PC-9 (cell line): ENCODE measurements at regions not wholly inside any gene's neighbourhood (a gene's known extent, or its start where the extent isn't known, plus 50 kb on each side); places are given as distances from the start of the nearest gene placed in this dataset.

Source experiments
- BruUV-seq: library from RNA; stranded (reverse); fragments of 400-500 nt; replicated peaks from 2 replicates; lab custom pipeline; 2021; lab: Mats Ljungman, UMichigan
- CTCF ChIA-PET: fragments of 300-600 bp; sonication (Branson Sonifier 250); formaldehyde crosslinking; loops from one replicate; lab custom pipeline; 2022; ENCODE audit warnings: antibody characterized with exemption; lab: Charles Lee
- POLR2A ChIA-PET: fragments of 300-600 bp; sonication (Branson Sonifier 250); formaldehyde crosslinking; loops from one replicate; lab custom pipeline; 2022; ENCODE audit warnings: antibody characterized with exemption; ENCODE audit not compliant: unreplicated experiment; lab: Charles Lee
- DNase-seq, 2 experiments: peaks; one replicate each; pipeline versions ENCODE4 v3.0.0 to v3.0.0-alpha.2; 2015 to 2022; ENCODE audit warnings: mixed read lengths in 1 of 2
- H2AFZ ChIP-seq: fragments of 200-600 bp; sonication (generic); 2 replicates; pipeline ENCODE4 v1.8.1; 2017; ENCODE audit warnings: antibody characterized with exemption
- H3F3A ChIP-seq: fragments of 200-600 bp; sonication (generic); 2 replicates; pipeline ENCODE4 v1.8.1; 2017; ENCODE audit warnings: antibody characterized with exemption, mild to moderate bottlenecking, low read depth; ENCODE audit not compliant: insufficient read depth
- H3K27ac ChIP-seq: fragments of 200-600 bp; sonication (generic); 2 replicates; pipeline ENCODE4 v1.6.1; 2016; ENCODE audit warnings: mixed run types
- H3K27me3 ChIP-seq: fragments of 200-600 bp; sonication (generic); 2 replicates; pipeline ENCODE4 v1.6.1; 2016; ENCODE audit warnings: low read depth, mixed run types; ENCODE audit not compliant: insufficient read depth
- H3K36me3 ChIP-seq: fragments of 200-600 bp; sonication (generic); 2 replicates; pipeline ENCODE4 v1.6.1; 2016; ENCODE audit warnings: low read depth, mixed run types
- H3K4me1 ChIP-seq: fragments of 200-600 bp; sonication (generic); replicated peaks from 2 replicates; pipeline ENCODE4 v1.6.1; 2016; ENCODE audit warnings: mixed run types; ENCODE audit not compliant: insufficient read depth
- H3K4me2 ChIP-seq: fragments of 200-600 bp; sonication (generic); 2 replicates; pipeline ENCODE4 v1.6.1; 2017; ENCODE audit warnings: mixed run types
- H3K4me3 ChIP-seq: fragments of 200-600 bp; sonication (generic); 2 replicates; pipeline ENCODE4 v1.6.1; 2016; ENCODE audit warnings: mixed run types
- H3K79me2 ChIP-seq: fragments of 200-600 bp; sonication (generic); 2 replicates; pipeline ENCODE4 v1.6.1; 2017; ENCODE audit warnings: low read depth, mixed run types
- H3K9me2 ChIP-seq: fragments of 200-600 bp; sonication (generic); 2 replicates; pipeline ENCODE4 v1.8.1; 2017; ENCODE audit warnings: mild to moderate bottlenecking; ENCODE audit not compliant: insufficient read depth
- H3K9me3 ChIP-seq: fragments of 200-600 bp; sonication (generic); 2 replicates; pipeline ENCODE4 v1.8.1; 2016; ENCODE audit warnings: low read depth; ENCODE audit not compliant: insufficient read depth
- H4K20me1 ChIP-seq: fragments of 200-600 bp; sonication (generic); 2 replicates; pipeline ENCODE4 v1.8.1; 2017; ENCODE audit not compliant: insufficient read depth
- CTCF ChIP-seq: fragments of 200-600 bp; sonication (generic); conservative IDR thresholded peaks from 2 replicates; pipeline ENCODE4 v1.6.1; 2017; ENCODE audit warnings: mixed run types, antibody characterized with exemption, mild to moderate bottlenecking, moderate library complexity
- EZH2 ChIP-seq: fragments of 200-600 bp; sonication (generic); IDR thresholded peaks from 2 replicates; pipeline ENCODE4 v1.8.0; 2017; ENCODE audit warnings: antibody characterized with exemption, low read depth
- intact Hi-C: fragments of 100-400 bp; cut with micrococcal nuclease; formaldehyde crosslinking; loops from one replicate; pipeline ENCODE4 v1.10.0; 2022; ENCODE audit not compliant: unreplicated experiment

GRCh38 chr1:30323352-30323751, 400.0 kb downstream of the MATN1 start:
- Histone ChIP-seq H3F3A (no peaks in the 10 kb centered on the region), H3K27ac (no peak overlapping the region), H3K9me3 (no peaks in the 10 kb centered on the region), H3K27me3 (peaks cover 50% of the 10 kb centered on the region), H2AFZ (no peak overlapping the region), H3K36me3 (no peaks in the 10 kb centered on the region), H3K9me2 (no peaks in the 10 kb centered on the region), H3K79me2 (no peaks in the 10 kb centered on the region), H3K4me2 (no peak overlapping the region), H3K4me3 (no peak overlapping the region), H3K4me1 (no peaks in the 10 kb centered on the region), H4K20me1 (no peaks in the 10 kb centered on the region)
- DNase-seq, result no peak
- no TSS peak for BruUV-seq
- no peak for TF ChIP-seq EZH2
- TF ChIP-seq CTCF, result no peak
- CTCF ChIA-PET, result no interaction called here
- intact Hi-C loops, result no loop called here
- POLR2A ChIA-PET, result no interaction called here

- DNase-seq, result no peak
- TF ChIP-seq CTCF (no peak), EZH2 (no peak)
- no peaks in the 10 kb centered on the region for H4K20me1 ChIP-seq
- H3K4me3 ChIP-seq, result no peak overlapping the region
- intact Hi-C loops, result no loop called here
- peaks cover 53% of the 10 kb centered on the region for H3K27me3 ChIP-seq
- no peaks in the 10 kb centered on the region for H3K9me2 ChIP-seq
- H3K79me2 ChIP-seq, result no peaks in the 10 kb centered on the region
- no peaks in the 10 kb centered on the region for H3K36me3 ChIP-seq
- H2AFZ ChIP-seq, result no peak overlapping the region
- CTCF ChIA-PET, result no interaction called here
- no TSS peak for BruUV-seq
- no peak overlapping the region for H3K27ac ChIP-seq
- H3K4me2 ChIP-seq, result no peak overlapping the region
- no peaks in the 10 kb centered on the region for H3K4me1 ChIP-seq
- no peaks in the 10 kb centered on the region for H3K9me3 ChIP-seq
- POLR2A ChIA-PET, result no interaction called here
- H3F3A ChIP-seq, result no peaks in the 10 kb centered on the region
These were observed 400.5 kb downstream of the MATN1 start for GRCh38 chr1:30322859-30323257.

GRCh38 chr1:30321996-30322858, 401.2 kb downstream of the MATN1 start:
- POLR2A ChIA-PET, result no interaction called here

More at GRCh38 chr1:30321996-30322858, 401.2 kb downstream of the MATN1 start:
- Histone ChIP-seq H2AFZ (no peak overlapping the region), H3K9me3 (no peaks in the 10 kb centered on the region), H3K36me3 (no peaks in the 10 kb centered on the region), H3F3A (no peaks in the 10 kb centered on the region), H3K4me3 (no peak overlapping the region), H3K27me3 (peaks cover 51% of the 10 kb centered on the region), H4K20me1 (no peaks in the 10 kb centered on the region), H3K79me2 (no peaks in the 10 kb centered on the region), H3K4me2 (no peak overlapping the region), H3K9me2 (no peaks in the 10 kb centered on the region), H3K27ac (no peak overlapping the region), H3K4me1 (no peaks in the 10 kb centered on the region)
- no TSS peak for BruUV-seq
- CTCF ChIA-PET, result no interaction called here
- TF ChIP-seq EZH2 (no peak), CTCF (no peak)
- intact Hi-C loops, result no loop called here
- DNase-seq, result no peak
